ENCODE measurements at regions not wholly inside any gene's neighbourhood (a gene's known extent, or its start where the extent isn't known, plus 50 kb on each side); places are given as distances from the start of the nearest gene placed in this dataset.

- no peak for DNase-seq
Measured at GRCh38 chr9:3049636-3050035, 205.7 kb upstream of the PUM3 start.

- DNase-seq = no peak
Measured at GRCh38 chr9:3047912-3048311, 204.0 kb upstream of the PUM3 start.

GRCh38 chr9:3045153-3045552 lies 201.3 kb upstream of the PUM3 start:
- DNase-seq = no peak

DNA sequence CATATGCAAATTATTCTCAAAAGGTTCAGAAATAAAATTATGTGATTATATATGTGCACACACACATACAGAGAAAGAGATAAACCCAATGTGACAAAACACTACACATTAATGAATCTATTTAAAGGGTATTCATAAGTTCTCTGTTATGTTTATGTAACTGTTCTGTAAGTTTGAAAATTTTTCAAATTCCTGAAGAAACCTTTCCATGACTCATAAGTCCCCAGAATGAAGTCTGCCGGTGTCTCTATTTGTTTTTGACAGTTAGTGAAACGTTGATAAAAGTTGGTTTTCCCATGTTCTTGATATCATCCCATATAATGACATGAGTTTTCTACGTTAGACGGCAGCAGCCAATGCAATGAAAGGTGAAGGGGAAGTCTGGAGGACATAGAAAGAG lies 199.5 kb upstream of the PUM3 start:
- no peak for DNase-seq

DNA sequence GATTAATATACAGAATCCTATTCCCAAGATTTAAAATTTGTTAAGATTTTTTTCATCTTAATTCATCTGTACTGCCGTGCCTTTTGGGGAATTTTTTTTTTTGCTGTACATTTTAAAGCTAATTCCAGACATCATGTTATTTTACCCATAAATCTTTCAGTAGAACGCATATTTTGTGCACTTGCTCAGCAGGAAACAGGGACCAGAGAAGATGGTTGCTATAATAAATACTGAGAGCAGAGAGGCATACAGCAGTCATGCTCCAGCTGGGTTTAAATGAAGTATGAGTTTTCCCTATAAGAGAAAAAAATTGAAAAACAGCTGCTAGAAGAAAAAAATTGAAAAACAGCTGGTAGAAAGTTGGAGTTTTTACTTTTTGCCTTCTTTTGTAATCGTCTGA lies 196.9 kb upstream of the PUM3 start:
- no peak for DNase-seq

- DNase-seq = no peak
Measured at GRCh38 chr9:3036333-3036700, 192.4 kb upstream of the PUM3 start.

- DNase-seq = no peak
Measured at GRCh38 chr9:3035579-3036332, 191.9 kb upstream of the PUM3 start.

DNA sequence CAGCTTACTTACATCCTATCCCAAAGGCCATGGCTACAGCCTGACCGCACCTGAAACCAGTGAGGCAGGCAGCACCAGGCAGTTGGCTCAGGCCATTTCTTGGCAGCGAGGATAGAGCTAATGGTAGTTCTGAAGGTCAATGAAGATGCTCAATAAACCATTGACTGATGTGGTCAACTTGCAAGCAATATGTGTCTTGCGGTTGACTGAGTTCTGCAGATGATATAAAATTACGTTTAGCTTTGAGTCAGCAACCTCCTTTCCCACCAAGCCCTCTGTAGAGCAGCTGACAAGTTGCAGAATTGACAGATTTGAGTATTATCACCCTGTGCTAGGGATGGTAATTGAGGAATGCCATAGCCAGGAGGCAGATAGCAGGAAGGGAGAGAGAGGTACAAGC lies 189.0 kb upstream of the PUM3 start:
- no peak for DNase-seq

- DNase-seq = no peak
Measured at GRCh38 chr9:3028535-3028934, 184.6 kb upstream of the PUM3 start.

GRCh38 chr9:3027210-3027609 lies 183.3 kb upstream of the PUM3 start:
- DNase-seq = no peak

DNA sequence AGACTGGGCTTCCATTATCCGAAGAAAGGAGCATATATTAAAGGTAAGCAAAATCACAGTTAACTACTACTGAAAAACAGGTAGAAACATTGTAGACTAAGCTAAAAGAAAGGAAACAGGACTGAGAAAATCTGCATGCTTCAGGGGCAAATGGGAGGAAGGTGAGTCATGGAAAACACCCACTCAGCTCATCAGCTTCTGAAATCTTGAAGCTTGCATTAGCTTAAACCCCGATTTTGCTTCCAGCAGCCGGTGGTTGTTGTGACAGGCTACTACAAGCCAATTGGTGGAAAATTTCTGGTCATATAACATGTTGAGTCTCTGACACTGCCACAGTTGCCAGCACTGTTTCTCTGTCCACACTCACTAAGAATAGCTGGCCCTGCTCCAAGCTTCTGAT lies 179.6 kb upstream of the PUM3 start:
- DNase-seq = peak; percentile 12 to 40 (median 29)

DNA sequence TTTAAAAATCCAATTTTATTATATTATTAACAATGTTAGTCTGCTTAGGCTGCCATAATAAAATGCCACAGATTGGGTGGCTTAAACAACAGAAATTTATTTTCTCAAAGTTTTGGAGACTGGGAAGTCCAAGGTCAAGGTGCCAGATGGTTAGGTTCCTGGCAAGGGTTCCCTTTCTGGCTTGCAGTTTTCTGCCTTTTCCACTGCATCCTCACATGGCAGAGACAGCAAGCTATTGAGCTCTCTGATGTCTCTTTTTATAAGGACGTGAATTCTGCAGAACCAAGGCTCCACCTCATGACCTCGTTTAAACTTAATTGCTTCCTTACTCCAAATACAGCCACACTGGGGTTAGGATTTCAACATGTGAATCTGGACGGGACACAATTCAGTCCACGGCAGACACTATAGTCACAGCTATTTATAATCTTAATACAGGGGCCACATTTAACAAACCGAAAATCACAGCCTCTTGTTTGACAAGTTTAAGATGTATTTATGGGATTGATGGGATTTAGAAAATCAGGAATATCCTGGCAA lies 174.9 kb upstream of the PUM3 start:
- DNase-seq = no peak

DNA sequence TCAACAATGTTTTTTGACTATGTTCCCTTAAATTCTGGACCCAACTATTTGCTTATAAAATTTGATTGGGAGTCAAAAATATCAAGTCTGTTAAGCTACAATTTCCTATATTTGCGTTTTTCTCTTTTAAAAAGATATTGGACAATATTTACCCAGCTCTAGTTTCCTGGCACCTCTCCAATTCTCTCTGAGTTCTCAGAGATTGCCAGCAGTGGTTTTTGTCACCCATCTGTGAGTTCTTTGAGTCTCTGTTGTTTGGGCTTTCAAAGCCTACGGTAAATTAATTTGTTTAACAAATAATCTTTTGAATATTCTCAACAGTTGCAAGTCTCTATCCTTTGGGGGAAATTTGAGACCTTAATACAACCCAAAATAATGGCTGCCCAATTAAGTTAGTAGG lies 174.2 kb upstream of the PUM3 start:
- no peak for DNase-seq

DNA sequence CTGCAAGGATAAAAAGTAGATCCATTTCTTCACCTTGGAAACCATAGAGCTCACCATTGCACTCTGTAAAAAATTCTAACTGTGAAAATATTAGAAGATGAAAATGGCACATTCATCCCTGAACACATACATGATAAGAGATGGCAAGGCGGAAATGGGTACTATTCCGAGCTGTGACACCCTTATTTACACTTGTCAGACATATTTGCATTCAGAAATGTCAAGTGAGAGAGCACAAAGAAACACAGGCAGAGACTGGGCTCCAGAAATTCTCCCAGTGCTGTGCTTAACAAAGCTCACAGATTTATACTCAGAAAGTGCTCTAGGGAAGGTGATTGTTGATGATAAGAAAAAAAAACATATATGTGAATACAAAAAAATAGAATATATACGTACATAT lies 170.3 kb upstream of the PUM3 start:
- DNase-seq = no peak

- peak; percentile 27 to 67 (median 49) for DNase-seq
Measured at GRCh38 chr9:3012842-3013241, 168.9 kb upstream of the PUM3 start.

DNA sequence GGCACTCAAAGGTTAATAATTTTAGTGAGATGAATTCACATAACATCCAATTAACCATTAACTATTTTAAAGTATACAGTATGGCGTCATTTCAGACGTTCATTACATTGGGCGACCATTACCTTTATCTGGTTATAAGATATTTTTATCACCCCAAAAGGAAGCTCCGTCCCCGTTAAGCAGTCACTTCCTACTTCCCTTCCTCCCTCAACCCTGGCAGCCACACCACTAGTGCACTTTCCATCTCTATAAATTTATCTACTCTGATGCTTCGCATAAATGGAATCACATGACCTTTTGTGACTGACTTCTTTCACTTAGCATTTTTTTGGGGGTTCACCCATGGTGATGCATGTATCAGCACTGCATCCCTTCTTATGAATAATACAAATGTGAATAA lies 168.3 kb upstream of the PUM3 start:
- DNase-seq = peak in 2 of 3 donors; percentile 21 to 22

GRCh38 chr9:3008091-3008490 lies 164.2 kb upstream of the PUM3 start:
- no peak for DNase-seq

GRCh38 chr9:3007326-3007725 lies 163.4 kb upstream of the PUM3 start:
- no peak for DNase-seq

DNA sequence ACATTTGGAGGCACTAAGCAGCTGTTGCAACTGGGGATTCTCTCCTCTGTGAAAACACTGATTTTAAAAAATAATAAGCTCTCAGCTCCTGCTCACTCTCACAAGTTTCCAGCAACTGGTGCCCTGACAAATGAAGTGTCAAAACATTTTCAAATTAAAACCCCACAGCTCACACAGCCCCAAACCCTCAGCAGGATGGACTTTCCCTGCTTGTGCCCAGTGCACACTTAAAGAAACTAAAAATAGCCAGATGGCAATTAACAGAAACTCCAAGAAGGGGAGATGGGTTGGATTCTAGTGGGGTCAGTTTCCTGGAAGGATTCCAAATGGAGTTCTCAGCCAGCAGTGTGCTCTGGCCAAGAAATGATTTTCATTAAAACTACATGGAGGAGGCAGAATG lies 163.0 kb upstream of the PUM3 start:
- DNase-seq = no peak

DNA sequence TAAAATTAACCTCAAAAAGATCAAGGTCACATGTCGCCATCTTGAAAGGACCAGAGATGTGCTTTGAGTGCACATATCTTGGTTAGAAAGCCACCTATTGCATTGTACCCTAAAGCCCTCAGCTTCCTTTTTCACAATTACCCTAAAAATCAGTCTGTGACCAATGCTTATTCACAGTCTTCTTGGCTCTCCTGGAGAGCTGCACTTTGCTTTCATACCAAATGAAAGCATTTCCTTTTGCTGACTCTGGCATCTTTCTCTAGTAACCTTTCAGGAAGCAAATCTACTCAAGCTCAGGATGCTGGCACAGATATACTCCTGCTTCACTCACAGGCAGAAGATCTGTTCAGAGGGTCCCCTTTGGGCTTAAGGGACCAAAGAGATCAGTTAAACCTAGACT lies 160.7 kb upstream of the PUM3 start:
- no peak for DNase-seq

DNA sequence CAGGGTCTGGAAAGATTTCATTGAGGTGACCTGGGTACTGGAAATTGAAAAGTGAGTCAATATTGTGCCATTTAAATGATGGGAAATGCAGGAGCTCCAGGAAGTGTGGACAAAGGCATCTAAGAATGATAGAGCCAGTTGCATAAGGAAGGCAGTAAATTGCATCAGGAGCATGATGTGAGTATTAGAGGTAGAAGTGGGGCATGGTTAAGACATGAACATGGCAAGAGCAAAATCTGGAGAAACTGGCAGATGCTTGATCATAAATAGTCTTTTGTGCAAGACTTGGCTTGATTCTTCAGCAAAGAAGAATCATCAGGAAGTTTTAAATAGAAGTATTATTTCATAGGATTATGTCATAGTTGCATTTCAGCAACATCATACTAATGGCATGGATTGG lies 157.4 kb upstream of the PUM3 start:
- DNase-seq = no peak

DNA sequence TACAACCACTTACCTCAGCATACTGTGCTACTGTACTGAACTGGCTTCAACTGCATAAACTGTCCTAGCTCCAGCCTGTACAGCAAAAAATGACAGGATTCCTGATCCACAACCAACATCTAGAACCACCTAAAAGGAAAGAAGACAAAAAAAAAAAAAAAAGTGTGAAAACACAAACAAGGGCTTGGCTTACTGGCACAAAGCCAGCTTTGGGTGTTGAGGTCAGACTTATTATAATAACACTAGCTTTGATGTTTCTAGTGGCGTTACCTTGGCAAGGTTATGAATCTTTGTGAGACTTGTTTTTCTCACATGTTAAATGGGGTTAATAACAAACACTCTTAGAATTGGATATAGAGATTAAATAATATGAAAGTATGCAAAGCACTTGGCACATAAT lies 148.5 kb upstream of the PUM3 start:
- no peak for DNase-seq

GRCh38 chr9:2991292-2991691 lies 147.4 kb upstream of the PUM3 start:
- DNase-seq = no peak

DNA sequence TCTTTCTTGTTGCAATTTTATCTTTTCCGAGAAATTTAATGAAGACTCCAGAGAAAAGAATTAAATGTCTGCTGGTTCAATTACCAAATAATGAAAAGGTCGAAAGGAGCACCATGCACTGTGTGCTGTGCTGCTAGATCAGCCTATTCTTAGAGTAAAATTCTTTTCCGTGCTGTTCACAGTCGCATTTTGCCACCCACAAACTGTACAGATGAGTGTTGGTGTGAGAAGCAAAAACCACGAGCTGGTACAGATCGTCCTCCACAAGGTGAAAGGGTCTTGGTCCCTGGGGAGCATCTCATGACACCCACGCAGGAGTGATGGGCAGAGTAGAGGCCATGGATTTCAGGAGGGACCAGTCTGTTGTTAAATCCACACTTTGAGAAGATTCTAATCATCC lies 143.8 kb upstream of the PUM3 start:
- DNase-seq = no peak

- no peak for DNase-seq
Measured at GRCh38 chr9:2985343-2985742, 141.4 kb upstream of the PUM3 start.

All from suppressor macrophage treated with lipopolysaccharide for 1 hour (primary cell).